ENCODE measurements at regions not wholly inside any gene's neighbourhood (a gene's known extent, or its start where the extent isn't known, plus 50 kb on each side); places are given as distances from the start of the nearest gene placed in this dataset.

GRCh38 chr18:25518716-25519053, 166.7 kb upstream of the ZNF521 start:
- Histone ChIP-seq H2AFZ (no peak overlapping the region), H3K9me3 (ENCODE audit: low read depth) (no peaks in the 10 kb centered on the region), H3K27ac (no peak overlapping the region), H3K4me3 (no peak overlapping the region), H3K27me3 (no peaks in the 10 kb centered on the region), H3K4me2 (no peak overlapping the region), H3K9me2 (replicated peaks; ENCODE audit: insufficient read depth) (no peaks in the 10 kb centered on the region), H3K36me3 (replicated peaks; ENCODE audit: insufficient read depth, low read depth) (no peaks in the 10 kb centered on the region), H3K79me2 (no peaks in the 10 kb centered on the region), H4K20me1 (ENCODE audit: insufficient read depth, poor library complexity, severe bottlenecking) (no peaks in the 10 kb centered on the region), H3K4me1 (ENCODE audit: insufficient read depth) (no peaks in the 10 kb centered on the region)
- DNase-seq (ENCODE audit: low spot score): no peak
- WGBS (ENCODE audit: low lambda C conversion rate, missing lambda C conversion rate): 86% methylated on average over 3 of the region's 3 CpGs
- TF ChIP-seq EZH2phosphoT487 (IDR thresholded peaks at IDR 0.05; ENCODE audit: low read depth, severe bottlenecking, unreplicated experiment) (no peak), EZH2 (IDR thresholded peaks at IDR 0.05; ENCODE audit: borderline replicate concordance) (no peak)
- TF ChIP-seq, protein P1, sequence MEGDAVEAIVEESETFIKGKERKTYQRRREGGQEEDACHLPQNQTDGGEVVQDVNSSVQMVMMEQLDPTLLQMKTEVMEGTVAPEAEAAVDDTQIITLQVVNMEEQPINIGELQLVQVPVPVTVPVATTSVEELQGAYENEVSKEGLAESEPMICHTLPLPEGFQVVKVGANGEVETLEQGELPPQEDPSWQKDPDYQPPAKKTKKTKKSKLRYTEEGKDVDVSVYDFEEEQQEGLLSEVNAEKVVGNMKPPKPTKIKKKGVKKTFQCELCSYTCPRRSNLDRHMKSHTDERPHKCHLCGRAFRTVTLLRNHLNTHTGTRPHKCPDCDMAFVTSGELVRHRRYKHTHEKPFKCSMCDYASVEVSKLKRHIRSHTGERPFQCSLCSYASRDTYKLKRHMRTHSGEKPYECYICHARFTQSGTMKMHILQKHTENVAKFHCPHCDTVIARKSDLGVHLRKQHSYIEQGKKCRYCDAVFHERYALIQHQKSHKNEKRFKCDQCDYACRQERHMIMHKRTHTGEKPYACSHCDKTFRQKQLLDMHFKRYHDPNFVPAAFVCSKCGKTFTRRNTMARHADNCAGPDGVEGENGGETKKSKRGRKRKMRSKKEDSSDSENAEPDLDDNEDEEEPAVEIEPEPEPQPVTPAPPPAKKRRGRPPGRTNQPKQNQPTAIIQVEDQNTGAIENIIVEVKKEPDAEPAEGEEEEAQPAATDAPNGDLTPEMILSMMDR (IDR thresholded peaks at IDR 0.05; ENCODE audit: poor library complexity): no peak

GRCh38 chr18:25517881-25518715, 166.1 kb upstream of the ZNF521 start:
- no peak overlapping the region for H3K27ac ChIP-seq
- H3K79me2 ChIP-seq: no peaks in the 10 kb centered on the region
- H3K4me1 ChIP-seq (ENCODE audit: insufficient read depth): no peaks in the 10 kb centered on the region
- H3K9me2 ChIP-seq (replicated peaks; ENCODE audit: insufficient read depth): no peaks in the 10 kb centered on the region
- H4K20me1 ChIP-seq (ENCODE audit: insufficient read depth, poor library complexity, severe bottlenecking): no peaks in the 10 kb centered on the region
- H3K36me3 ChIP-seq (replicated peaks; ENCODE audit: insufficient read depth, low read depth): no peaks in the 10 kb centered on the region
- no peak overlapping the region for H3K4me3 ChIP-seq
- TF ChIP-seq EZH2phosphoT487 (IDR thresholded peaks at IDR 0.05; ENCODE audit: low read depth, severe bottlenecking, unreplicated experiment) (no peak), EZH2 (IDR thresholded peaks at IDR 0.05; ENCODE audit: borderline replicate concordance) (no peak)
- TF ChIP-seq, protein P1 (IDR thresholded peaks at IDR 0.05; ENCODE audit: poor library complexity): no peak
- H2AFZ ChIP-seq: no peak overlapping the region
- H3K4me2 ChIP-seq: no peak overlapping the region
- DNase-seq (ENCODE audit: low spot score): no peak
- H3K9me3 ChIP-seq (ENCODE audit: low read depth): no peaks in the 10 kb centered on the region
- WGBS (ENCODE audit: low lambda C conversion rate, missing lambda C conversion rate): 22% methylated on average over 6 of the region's 6 CpGs
- no peaks in the 10 kb centered on the region for H3K27me3 ChIP-seq

GRCh38 chr18:25516747-25517498, 165.0 kb upstream of the ZNF521 start:
- Histone ChIP-seq H3K9me3 (ENCODE audit: low read depth) (no peaks in the 10 kb centered on the region), H3K4me2 (no peak overlapping the region), H2AFZ (no peak overlapping the region), H4K20me1 (ENCODE audit: insufficient read depth, poor library complexity, severe bottlenecking) (no peaks in the 10 kb centered on the region), H3K79me2 (no peaks in the 10 kb centered on the region), H3K27me3 (no peaks in the 10 kb centered on the region), H3K9me2 (replicated peaks; ENCODE audit: insufficient read depth) (no peaks in the 10 kb centered on the region), H3K4me3 (no peak overlapping the region), H3K27ac (no peak overlapping the region), H3K36me3 (replicated peaks; ENCODE audit: insufficient read depth, low read depth) (no peaks in the 10 kb centered on the region), H3K4me1 (ENCODE audit: insufficient read depth) (no peaks in the 10 kb centered on the region)
- DNase-seq (ENCODE audit: low spot score): no peak
- TF ChIP-seq EZH2 (IDR thresholded peaks at IDR 0.05; ENCODE audit: borderline replicate concordance) (no peak), EZH2phosphoT487 (IDR thresholded peaks at IDR 0.05; ENCODE audit: low read depth, severe bottlenecking, unreplicated experiment) (no peak)
- TF ChIP-seq, protein P1 (IDR thresholded peaks at IDR 0.05; ENCODE audit: poor library complexity): no peak
- 66% methylated on average over 7 of the region's 7 CpGs for WGBS (ENCODE audit: low lambda C conversion rate, missing lambda C conversion rate)
